ENCODE measurements at regions not wholly inside any gene's neighbourhood (a gene's known extent, or its start where the extent isn't known, plus 50 kb on each side); places are given as distances from the start of the nearest gene placed in this dataset.

DNA sequence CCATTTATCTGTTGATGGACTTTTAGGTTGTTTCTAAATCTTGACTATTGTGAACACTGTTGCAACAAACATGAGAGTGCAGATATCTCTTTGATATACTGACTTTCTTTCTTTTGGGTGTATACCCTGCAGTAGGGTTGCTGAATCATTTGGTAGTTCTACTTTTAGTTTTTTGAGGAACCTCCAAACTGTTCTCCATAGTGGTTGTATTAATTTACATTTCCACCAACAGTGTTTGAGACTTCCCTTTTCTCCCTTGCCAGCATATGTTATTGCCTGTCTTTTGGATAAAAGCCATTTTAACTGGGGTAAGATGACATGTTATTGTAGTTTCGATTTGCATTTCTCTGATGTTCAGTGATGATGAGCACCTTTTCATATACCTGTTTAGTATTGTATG lies 330.0 kb downstream of the DDX10 start:
- H3K27me3 ChIP-seq (ENCODE audit: control insufficient read depth, insufficient read depth, low read length), result no peaks in the 10 kb centered on the region
- no peaks in the 10 kb centered on the region for H3K36me3 ChIP-seq (ENCODE audit: control insufficient read depth, insufficient read depth, low read length)
- DNase-seq (ENCODE audit: low read depth), result no peak
- TF ChIP-seq, protein P1, sequence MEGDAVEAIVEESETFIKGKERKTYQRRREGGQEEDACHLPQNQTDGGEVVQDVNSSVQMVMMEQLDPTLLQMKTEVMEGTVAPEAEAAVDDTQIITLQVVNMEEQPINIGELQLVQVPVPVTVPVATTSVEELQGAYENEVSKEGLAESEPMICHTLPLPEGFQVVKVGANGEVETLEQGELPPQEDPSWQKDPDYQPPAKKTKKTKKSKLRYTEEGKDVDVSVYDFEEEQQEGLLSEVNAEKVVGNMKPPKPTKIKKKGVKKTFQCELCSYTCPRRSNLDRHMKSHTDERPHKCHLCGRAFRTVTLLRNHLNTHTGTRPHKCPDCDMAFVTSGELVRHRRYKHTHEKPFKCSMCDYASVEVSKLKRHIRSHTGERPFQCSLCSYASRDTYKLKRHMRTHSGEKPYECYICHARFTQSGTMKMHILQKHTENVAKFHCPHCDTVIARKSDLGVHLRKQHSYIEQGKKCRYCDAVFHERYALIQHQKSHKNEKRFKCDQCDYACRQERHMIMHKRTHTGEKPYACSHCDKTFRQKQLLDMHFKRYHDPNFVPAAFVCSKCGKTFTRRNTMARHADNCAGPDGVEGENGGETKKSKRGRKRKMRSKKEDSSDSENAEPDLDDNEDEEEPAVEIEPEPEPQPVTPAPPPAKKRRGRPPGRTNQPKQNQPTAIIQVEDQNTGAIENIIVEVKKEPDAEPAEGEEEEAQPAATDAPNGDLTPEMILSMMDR (IDR thresholded peaks at IDR 0.05; ENCODE audit: insufficient read depth, low read length, severe bottlenecking), result no peak
- H3K4me3 ChIP-seq (ENCODE audit: low read depth, low read length), result no peak overlapping the region
- FAIRE-seq, result no peak

- TF ChIP-seq, protein P1 (IDR thresholded peaks at IDR 0.05; ENCODE audit: insufficient read depth, low read length, severe bottlenecking), result no peak
- DNase-seq (ENCODE audit: low read depth), result no peak
- no peak for FAIRE-seq
- Histone ChIP-seq H3K27me3 (ENCODE audit: control insufficient read depth, insufficient read depth, low read length) (no peaks in the 10 kb centered on the region), H3K36me3 (ENCODE audit: control insufficient read depth, insufficient read depth, low read length) (no peaks in the 10 kb centered on the region), H3K4me3 (ENCODE audit: low read depth, low read length) (no peak overlapping the region)
Measured at GRCh38 chr11:108997826-108998225, 333.0 kb downstream of the DDX10 start.

DNA sequence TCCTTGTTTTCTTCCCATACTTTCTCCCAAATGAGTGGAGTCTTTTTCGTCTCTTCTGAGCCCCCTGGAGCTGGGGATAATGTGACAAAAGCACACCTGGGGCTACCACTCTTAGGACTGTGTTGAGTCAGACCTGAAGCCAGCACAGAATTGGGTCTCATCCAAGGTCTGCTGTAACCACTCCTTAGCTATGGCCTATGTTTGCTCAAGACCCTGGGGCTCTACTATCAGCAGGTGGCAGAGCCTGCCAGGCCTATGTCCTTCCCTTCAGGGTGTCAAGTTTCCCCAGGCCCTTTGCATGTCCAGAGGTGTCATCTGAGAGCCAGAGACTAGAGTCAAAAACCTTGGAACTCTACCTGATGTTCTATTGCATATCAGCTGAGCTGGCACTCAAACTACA lies 335.7 kb downstream of the DDX10 start:
- DNase-seq (ENCODE audit: low read depth), result peak; percentile 15
- FAIRE-seq, result peak; percentile 66
- H3K4me3 ChIP-seq (ENCODE audit: low read depth, low read length), result no peak overlapping the region
- H3K27me3 ChIP-seq (ENCODE audit: control insufficient read depth, insufficient read depth, low read length), result no peaks in the 10 kb centered on the region
- TF ChIP-seq, protein P1 (IDR thresholded peaks at IDR 0.05; ENCODE audit: insufficient read depth, low read length, severe bottlenecking), result no peak
- no peaks in the 10 kb centered on the region for H3K36me3 ChIP-seq (ENCODE audit: control insufficient read depth, insufficient read depth, low read length)

DNA sequence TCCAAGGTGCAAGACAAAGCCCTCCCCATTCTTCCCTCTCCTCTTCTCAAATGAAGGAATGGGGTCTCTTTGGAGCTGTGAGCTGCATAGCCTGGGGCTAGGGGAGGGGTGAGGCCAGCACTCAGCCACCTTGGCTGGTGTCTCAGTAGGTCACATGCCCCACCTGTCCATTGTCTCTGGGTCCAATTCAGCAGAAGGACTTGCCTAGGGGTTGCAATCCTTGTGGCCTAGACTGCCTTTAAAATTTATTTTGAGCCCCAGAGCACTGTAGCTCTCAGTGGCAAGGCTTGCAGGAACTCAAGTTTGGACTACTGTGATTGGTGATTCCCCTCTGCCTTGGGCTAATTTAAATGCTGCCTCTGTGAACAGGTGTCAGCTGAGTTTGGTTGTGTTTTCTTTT lies 336.7 kb downstream of the DDX10 start:
- TF ChIP-seq, protein P1 (IDR thresholded peaks at IDR 0.05; ENCODE audit: insufficient read depth, low read length, severe bottlenecking), result no peak
- no peaks in the 10 kb centered on the region for H3K27me3 ChIP-seq (ENCODE audit: control insufficient read depth, insufficient read depth, low read length)
- H3K36me3 ChIP-seq (ENCODE audit: control insufficient read depth, insufficient read depth, low read length), result no peaks in the 10 kb centered on the region
- FAIRE-seq (no peak), DNase-seq (ENCODE audit: low read depth) (no peak)
- H3K4me3 ChIP-seq (ENCODE audit: low read depth, low read length), result no peak overlapping the region

DNA sequence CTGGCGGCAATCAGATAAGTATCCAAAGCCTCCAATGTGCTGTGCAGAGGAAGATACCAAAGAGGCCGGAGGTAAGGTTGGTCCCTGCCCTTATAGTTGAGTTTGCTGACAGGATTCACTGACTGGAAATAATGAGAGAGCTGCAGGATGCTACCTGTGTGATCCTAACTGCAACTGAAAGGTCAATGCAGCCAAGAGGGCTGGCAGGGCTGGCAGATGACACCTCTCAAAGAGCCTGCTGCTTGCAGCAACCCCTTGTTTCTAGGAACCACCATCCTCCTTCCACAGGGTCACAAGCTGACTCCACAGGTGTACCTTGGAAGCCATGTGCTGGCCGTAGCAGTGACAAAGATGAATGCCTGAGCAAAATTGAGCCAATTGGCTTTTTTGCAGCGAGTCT lies 348.1 kb downstream of the DDX10 start:
- TF ChIP-seq, protein P1 (IDR thresholded peaks at IDR 0.05; ENCODE audit: insufficient read depth, low read length, severe bottlenecking), result no peak
- H3K27me3 ChIP-seq (ENCODE audit: control insufficient read depth, insufficient read depth, low read length), result no peaks in the 10 kb centered on the region
- FAIRE-seq, result no peak
- no peak overlapping the region for H3K4me3 ChIP-seq (ENCODE audit: low read depth, low read length)
- H3K36me3 ChIP-seq (ENCODE audit: control insufficient read depth, insufficient read depth, low read length), result no peaks in the 10 kb centered on the region
- no peak for DNase-seq (ENCODE audit: low read depth)

GRCh38 chr11:109015283-109015682 lies 350.4 kb downstream of the DDX10 start:
- FAIRE-seq (no peak), DNase-seq (ENCODE audit: low read depth) (peak; percentile 84)
- TF ChIP-seq, protein P1 (IDR thresholded peaks at IDR 0.05; ENCODE audit: insufficient read depth, low read length, severe bottlenecking), result no peak
- Histone ChIP-seq H3K36me3 (ENCODE audit: control insufficient read depth, insufficient read depth, low read length) (no peaks in the 10 kb centered on the region), H3K4me3 (ENCODE audit: low read depth, low read length) (no peak overlapping the region), H3K27me3 (ENCODE audit: control insufficient read depth, insufficient read depth, low read length) (no peaks in the 10 kb centered on the region)
